Superior temporal gyrus (tissue), 1 donor: ENCODE measurements at regions not wholly inside any gene's neighbourhood (a gene's known extent, or its start where the extent isn't known, plus 50 kb on each side); places are given as distances from the start of the nearest gene placed in this dataset.
"Not testable (repeated sequence)": the region's sequence is repeated elsewhere in the genome, so short reads cannot be mapped to it uniquely, and the experiment has no call there.

ENCODE experiments used
- DNase-seq: peaks from one replicate; pipeline ENCODE4 v3.0.0-alpha.2; 2016; ENCODE audit errors: extremely low spot score

DNA sequence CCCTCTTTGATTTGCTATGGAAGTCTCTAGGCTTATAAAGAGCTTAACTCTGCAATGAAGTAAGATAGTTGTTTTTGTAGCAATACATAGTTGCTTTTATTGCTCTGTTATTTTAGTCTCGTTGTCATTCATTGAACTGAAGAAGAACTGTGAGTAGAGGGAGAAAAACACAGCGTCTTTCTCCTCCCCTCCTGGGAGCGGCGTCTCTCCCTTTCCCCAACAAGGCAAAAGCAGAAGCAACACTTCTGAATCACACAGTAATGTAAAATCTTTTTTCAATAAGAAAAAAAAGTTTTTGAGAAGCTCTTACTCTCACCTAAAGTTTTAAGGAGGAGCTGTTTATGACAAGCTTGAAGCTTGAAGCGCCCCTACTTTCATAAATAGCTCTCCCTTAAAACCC, 119.3 kb upstream of the SLC7A14 start:
- DNase-seq: no peak

GRCh38 chr3:170703121-170703588, 117.3 kb upstream of the SLC7A14 start:
- DNase-seq: no peak

- DNase-seq: peak; percentile 53
Measured at GRCh38 chr3:170701696-170702678, 116.1 kb upstream of the SLC7A14 start.

DNA sequence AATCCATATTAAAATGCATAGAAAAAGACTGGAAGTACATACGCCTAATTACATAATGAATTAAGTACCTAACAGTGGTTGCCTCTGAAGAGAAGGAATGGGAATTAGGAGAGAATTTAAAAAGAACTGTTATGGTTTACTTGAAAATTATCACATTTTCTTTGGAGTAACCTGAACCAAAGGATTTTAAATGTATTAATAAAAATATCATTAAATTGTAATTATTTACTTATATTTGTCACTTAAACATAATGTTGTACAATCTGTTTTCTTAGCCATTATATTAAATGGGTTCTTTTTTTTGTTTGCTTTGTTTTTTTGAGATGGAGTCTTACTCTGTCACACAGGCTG, 114.2 kb upstream of the SLC7A14 start:
- no peak for DNase-seq

GRCh38 chr3:170699158-170700053, 113.5 kb upstream of the SLC7A14 start:
- DNase-seq: no peak

DNA sequence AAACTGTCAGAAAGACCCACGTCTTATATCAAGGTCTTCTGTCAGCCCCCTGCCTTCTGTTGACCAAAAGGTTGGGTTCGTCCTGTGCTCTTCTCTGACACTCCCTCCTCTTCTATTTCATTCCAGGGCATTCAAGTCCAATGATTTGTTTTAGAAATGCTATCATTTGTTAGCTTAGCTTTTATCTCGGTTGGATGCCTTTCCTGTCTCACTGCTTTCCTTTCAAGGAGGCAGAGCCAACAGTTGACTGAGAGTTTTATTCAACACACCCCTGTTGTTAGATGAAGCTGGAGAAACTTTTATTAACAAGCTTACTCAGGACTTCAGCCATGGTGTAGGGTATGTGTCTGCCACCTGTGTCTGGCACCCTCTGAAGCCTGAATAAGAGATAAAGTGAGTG, 112.0 kb upstream of the SLC7A14 start:
- DNase-seq: no peak

- DNase-seq: no peak
Measured at GRCh38 chr3:170697131-170697530, 111.3 kb upstream of the SLC7A14 start.

DNA sequence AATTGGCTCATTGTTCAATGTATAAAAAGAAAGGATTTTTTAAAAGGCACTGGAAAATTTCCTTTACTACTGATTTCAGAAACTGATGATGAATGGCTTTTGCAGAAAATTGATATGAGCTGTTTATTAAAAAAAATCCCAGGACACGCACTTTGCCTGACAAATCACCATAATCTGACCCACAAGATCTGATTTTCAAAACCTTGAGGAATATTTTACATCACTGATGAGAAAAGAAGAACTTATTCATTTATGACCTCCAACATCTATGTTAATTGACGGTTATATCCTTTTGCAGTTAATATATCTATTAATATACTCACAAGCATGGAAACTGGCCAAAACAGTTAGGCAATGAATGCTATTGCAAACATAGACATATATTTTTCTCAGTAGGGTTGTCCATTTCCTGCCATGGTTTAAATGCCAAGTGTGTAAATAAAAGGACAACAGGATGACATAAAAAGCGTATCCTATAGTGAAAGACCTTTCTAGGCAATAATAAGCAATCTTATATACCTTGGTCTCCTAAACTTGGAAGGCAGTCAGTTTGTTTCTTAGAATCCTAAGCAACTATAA, 109.7 kb upstream of the SLC7A14 start:
- no peak for DNase-seq

DNA sequence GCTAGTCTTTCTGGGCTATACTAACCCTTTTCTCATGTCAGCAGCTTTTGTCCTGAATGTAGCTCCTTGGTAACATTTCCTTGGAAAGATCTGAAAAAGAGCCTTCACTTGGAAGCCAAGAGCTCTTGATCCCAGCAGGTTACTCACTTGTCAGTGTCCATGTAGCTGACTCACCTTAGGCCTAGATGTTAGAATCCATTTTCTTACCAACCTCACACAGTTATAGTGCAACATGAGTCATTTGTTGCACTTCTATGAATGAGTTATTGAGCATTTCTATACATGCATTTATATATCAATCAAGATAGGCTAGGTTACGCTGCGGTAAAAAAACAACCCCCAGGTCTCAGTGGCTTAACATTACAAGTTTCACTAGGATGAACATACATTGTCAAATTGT, 106.8 kb upstream of the SLC7A14 start:
- DNase-seq: no peak

DNA sequence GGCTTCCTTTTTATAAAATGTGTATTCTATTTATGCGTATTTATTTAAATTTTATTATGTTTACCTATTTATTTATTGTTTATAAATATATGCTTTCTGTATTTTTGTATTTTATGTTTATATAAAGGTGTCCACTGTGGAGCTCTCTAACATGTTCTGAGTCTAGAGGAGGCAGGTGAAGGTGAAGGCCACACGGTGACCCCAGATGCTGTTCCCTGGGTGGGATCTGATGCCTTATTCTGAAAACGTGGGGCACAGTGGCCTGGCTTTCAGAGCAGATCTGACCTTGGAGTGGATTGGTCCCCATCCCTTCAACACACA, 104.7 kb upstream of the SLC7A14 start:
- no peak for DNase-seq

DNA sequence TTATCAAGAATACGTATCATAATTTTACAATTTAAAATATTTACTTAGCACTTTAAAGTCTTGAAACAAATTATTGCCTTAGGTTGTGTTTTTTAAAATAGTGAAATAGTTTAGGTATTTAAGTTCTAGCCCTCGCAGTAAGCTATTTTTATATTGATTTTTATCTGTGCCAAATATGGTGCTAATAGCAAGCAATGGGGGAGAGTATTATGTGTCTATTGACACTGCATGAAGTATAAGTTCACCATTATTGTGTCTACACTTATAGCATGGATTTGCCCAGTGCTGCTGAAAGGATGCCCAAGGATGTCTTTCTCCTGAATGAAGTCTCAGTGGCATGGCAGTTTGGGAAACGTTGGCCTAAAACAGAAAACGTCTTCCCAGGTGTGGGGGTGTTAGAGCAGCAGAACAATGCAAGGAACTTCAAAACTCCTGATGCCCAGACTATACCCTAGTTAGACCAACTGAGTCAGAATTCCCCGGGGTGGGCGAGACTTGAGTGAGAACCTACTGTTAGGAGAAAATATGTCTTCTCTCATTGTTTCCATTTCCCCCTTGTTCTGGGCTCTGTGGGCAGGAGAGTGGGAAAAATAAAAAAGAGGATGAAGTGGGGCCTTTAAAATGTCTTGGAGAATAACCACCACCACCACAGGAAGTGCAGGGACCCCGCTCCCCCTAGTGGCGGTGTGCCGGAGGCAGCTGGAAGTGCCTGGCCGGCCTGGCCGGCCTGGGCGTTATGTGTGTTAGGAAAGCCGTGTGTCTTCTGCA, 104.2 kb upstream of the SLC7A14 start:
- DNase-seq: peak; percentile 83

- DNase-seq: no peak
Measured at GRCh38 chr3:170689296-170689829, 103.5 kb upstream of the SLC7A14 start.

DNA sequence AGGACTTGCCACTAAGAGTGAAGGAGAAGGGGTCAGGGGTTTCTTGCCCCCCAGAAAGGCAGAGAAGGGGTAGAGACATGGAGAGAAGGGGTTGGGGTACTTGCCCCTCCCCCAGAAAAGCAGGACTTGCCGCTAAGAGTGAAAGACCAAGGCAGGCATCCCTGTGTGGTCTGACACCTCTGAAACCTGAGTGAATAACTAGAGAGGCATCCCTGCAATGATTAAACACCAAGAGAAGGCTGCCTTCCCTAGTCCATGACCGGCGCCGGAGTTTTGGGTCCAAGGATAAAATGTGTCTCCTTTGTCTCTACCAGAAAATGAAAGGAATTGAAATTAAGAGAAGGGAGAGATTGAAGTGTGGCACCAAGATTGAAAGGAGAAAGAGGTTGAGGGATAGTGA, 102.3 kb upstream of the SLC7A14 start:
- not testable (repeated sequence) for DNase-seq

- no peak for DNase-seq
Measured at GRCh38 chr3:170680593-170680992, 94.7 kb upstream of the SLC7A14 start.

- no peak for DNase-seq
Measured at GRCh38 chr3:170679190-170679589, 93.3 kb upstream of the SLC7A14 start.

DNA sequence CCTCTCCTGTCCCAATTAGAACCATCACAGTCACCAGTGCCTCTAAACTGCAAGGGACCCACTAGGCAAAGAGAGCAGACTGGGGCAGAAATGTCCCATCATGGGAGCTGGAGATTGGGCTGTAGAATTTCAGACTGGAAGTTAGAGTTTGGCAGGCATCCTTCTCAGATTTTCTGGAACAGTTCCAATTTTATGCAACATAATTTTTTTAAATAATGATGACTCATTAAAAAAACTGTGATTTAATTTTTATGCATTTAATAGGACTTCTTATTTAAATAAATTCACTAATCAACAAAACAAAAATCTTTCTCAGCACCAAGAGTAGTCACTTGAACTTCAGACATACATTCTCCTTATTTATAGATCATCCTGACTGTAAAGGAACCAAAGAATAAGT, 84.6 kb upstream of the SLC7A14 start:
- DNase-seq: no peak

- DNase-seq: not testable (repeated sequence)
Measured at GRCh38 chr3:170662986-170663385, 77.1 kb upstream of the SLC7A14 start.

- DNase-seq: no peak
Measured at GRCh38 chr3:170660139-170660538, 74.3 kb upstream of the SLC7A14 start.

DNA sequence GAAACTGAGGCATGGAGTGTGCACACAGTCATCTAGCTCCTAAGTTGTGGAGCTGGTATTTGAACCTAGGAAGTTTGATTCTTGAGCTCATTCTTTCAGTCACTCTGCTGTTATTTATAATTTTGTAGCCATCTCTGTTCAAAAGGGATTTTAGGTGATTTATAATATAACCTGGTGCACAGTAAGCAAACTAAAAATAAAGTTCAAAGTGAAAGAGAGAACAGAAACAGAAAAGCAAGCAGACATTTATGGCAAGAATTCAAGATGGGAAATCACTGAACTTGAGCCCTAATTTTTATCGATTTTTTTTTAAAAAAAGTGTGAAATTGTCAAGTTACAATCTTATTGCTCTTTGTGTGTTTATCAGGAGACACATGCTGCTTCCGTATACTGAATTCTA, 71.4 kb upstream of the SLC7A14 start:
- DNase-seq: no peak

GRCh38 chr3:170656284-170656683, 70.4 kb upstream of the SLC7A14 start:
- no peak for DNase-seq

DNA sequence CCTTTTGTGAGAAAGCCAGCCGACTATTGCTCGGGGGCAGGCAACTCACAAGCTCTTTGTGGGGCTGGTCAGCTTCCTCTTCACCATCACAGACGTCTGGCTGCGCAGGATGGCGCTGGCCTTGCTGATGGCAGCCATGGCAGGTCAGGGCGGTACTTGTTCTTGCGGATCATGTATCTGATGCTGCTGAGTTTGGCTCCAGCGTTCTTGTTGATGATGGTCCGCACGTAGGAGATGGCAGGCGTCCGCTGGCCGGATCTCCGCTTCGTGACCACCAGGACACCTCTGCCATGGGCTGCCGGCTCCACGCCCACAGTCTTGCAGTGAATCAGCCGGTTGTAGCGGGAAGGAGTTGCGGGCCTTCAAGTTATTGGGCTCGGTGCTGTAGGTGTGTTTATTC, 67.9 kb upstream of the SLC7A14 start:
- DNase-seq: no peak
